ENCODE measurements at regions not wholly inside any gene's neighbourhood (a gene's known extent, or its start where the extent isn't known, plus 50 kb on each side); places are given as distances from the start of the nearest gene placed in this dataset.

DNA sequence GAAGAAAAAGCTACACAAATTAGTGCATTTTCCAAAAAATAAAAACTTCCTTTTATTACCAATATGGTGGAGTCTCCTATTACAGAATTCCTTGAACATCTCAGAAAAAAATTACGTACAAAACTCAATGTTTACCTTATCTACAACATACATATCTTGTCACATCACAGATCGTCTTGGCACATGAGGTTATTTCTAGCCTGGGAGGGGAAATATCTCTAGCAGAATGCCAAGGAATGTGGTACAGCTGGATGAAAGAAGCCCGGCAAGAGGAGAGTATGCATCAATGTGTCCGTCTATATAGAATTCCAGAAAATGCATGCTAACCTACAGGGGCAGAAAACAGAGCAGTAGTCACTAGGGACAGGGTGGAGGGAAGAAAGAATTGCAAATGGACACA, 443.8 kb downstream of the ZSWIM6 start:
- 92 to 94% methylated on average over 2 to 4 of the region's 4 CpGs for WGBS, 2 experiments (ENCODE audit: insufficient coverage in 1 of 2, insufficient read length in 1 of 2)
- H3K36me3 ChIP-seq (ENCODE audit: control insufficient read depth, insufficient read depth, low read length) = no peaks in the 10 kb centered on the region
- H3K9me3 ChIP-seq (ENCODE audit: control insufficient read depth, low read length) = no peaks in the 10 kb centered on the region
- no peaks in the 10 kb centered on the region for H3K36me3 Mint-ChIP-seq (ENCODE audit: low read depth)
- peaks cover 2% of the 10 kb centered on the region for H3K27me3 Mint-ChIP-seq (ENCODE audit: insufficient read depth)
- H3K9me3 Mint-ChIP-seq = no peaks in the 10 kb centered on the region
- no peak overlapping the region for H3K27ac ChIP-seq (ENCODE audit: low read depth, low read length)
- H3K27ac Mint-ChIP-seq = no peak overlapping the region
- TF ChIP-seq, protein P1, sequence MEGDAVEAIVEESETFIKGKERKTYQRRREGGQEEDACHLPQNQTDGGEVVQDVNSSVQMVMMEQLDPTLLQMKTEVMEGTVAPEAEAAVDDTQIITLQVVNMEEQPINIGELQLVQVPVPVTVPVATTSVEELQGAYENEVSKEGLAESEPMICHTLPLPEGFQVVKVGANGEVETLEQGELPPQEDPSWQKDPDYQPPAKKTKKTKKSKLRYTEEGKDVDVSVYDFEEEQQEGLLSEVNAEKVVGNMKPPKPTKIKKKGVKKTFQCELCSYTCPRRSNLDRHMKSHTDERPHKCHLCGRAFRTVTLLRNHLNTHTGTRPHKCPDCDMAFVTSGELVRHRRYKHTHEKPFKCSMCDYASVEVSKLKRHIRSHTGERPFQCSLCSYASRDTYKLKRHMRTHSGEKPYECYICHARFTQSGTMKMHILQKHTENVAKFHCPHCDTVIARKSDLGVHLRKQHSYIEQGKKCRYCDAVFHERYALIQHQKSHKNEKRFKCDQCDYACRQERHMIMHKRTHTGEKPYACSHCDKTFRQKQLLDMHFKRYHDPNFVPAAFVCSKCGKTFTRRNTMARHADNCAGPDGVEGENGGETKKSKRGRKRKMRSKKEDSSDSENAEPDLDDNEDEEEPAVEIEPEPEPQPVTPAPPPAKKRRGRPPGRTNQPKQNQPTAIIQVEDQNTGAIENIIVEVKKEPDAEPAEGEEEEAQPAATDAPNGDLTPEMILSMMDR (conservative IDR thresholded peaks at IDR 0.05) = no peak
- peaks cover 7% of the 10 kb centered on the region for H3K4me1 Mint-ChIP-seq
- DNase-seq = no peak
- H3K4me3 Mint-ChIP-seq = no peak overlapping the region
- no peak overlapping the region for H3K4me3 ChIP-seq (ENCODE audit: low read length)
- no peaks in the 10 kb centered on the region for H3K27me3 ChIP-seq (ENCODE audit: control insufficient read depth, insufficient read depth, low read length, poor library complexity, severe bottlenecking)
- no peak overlapping the region for H3K9ac ChIP-seq (ENCODE audit: extremely low read depth, low read length, poor library complexity, severe bottlenecking)
- no peaks in the 10 kb centered on the region for H3K4me1 ChIP-seq (ENCODE audit: control insufficient read depth, insufficient read depth, low read length)

DNA sequence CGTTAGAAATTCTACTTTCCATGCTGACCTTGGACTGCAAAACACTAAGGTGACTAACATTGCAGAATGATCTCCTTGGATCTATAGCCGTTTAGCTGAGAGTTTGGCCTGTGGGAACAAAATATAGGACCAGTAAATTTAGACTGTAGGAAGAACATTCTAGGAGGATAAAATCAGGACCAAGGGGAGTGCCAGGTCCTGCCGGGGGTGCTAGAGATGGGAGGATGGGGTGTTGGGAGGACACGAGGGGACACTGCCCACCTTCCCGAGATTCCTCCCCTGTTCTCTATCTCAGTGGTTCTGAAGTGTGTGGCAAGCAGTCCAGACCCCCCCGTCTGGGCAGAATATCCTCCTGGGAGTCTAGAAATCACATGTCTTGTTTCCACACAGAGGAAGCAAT, 445.2 kb downstream of the ZSWIM6 start:
- no peak overlapping the region for H3K27ac ChIP-seq (ENCODE audit: low read depth, low read length)
- H3K27me3 ChIP-seq (ENCODE audit: control insufficient read depth, insufficient read depth, low read length, poor library complexity, severe bottlenecking) = no peaks in the 10 kb centered on the region
- peaks cover 2% of the 10 kb centered on the region for H3K27me3 Mint-ChIP-seq (ENCODE audit: insufficient read depth)
- no peak overlapping the region for H3K4me3 ChIP-seq (ENCODE audit: low read length)
- no peaks in the 10 kb centered on the region for H3K9me3 Mint-ChIP-seq
- H3K27ac Mint-ChIP-seq = no peak overlapping the region
- WGBS, 2 experiments (ENCODE audit: insufficient coverage in 1 of 2, insufficient read length in 1 of 2) = 80 to 95% methylated on average over 4 to 6 of the region's 6 CpGs
- H3K4me3 Mint-ChIP-seq = no peak overlapping the region
- no peaks in the 10 kb centered on the region for H3K36me3 ChIP-seq (ENCODE audit: control insufficient read depth, insufficient read depth, low read length)
- no peaks in the 10 kb centered on the region for H3K9me3 ChIP-seq (ENCODE audit: control insufficient read depth, low read length)
- H3K9ac ChIP-seq (ENCODE audit: extremely low read depth, low read length, poor library complexity, severe bottlenecking) = no peak overlapping the region
- no peak for DNase-seq
- no peaks in the 10 kb centered on the region for H3K4me1 ChIP-seq (ENCODE audit: control insufficient read depth, insufficient read depth, low read length)
- peaks cover 4% of the 10 kb centered on the region for H3K4me1 Mint-ChIP-seq
- no peaks in the 10 kb centered on the region for H3K36me3 Mint-ChIP-seq (ENCODE audit: low read depth)
- TF ChIP-seq, protein P1 (conservative IDR thresholded peaks at IDR 0.05) = no peak

DNA sequence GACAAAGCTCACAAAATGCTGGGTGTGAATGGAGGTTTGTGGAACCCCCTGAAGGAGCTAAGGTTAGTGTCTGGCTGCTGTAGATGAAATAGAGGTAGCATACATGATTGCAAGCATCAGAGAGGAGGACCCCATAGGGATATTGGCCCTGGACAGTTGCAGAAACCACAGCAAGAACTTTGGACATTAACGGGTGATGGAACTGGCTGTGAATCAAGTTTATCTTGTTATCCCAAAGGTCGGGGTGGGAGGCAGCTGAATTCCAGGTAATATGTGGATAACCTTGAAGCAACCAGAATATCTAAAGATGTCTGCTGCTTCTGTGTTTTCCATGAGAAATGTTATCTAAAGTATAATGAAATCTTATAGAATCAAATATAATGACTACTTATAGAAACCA, 447.7 kb downstream of the ZSWIM6 start:
- no peaks in the 10 kb centered on the region for H3K36me3 Mint-ChIP-seq (ENCODE audit: low read depth)
- DNase-seq = no peak
- no peak overlapping the region for H3K27ac ChIP-seq (ENCODE audit: low read depth, low read length)
- no peak overlapping the region for H3K4me3 ChIP-seq (ENCODE audit: low read length)
- H3K9me3 Mint-ChIP-seq = no peaks in the 10 kb centered on the region
- H3K9me3 ChIP-seq (ENCODE audit: control insufficient read depth, low read length) = no peaks in the 10 kb centered on the region
- peaks cover 7% of the 10 kb centered on the region for H3K4me1 Mint-ChIP-seq
- TF ChIP-seq, protein P1 (conservative IDR thresholded peaks at IDR 0.05) = no peak
- H3K36me3 ChIP-seq (ENCODE audit: control insufficient read depth, insufficient read depth, low read length) = no peaks in the 10 kb centered on the region
- H3K27me3 ChIP-seq (ENCODE audit: control insufficient read depth, insufficient read depth, low read length, poor library complexity, severe bottlenecking) = no peaks in the 10 kb centered on the region
- no peak overlapping the region for H3K27ac Mint-ChIP-seq
- no peak overlapping the region for H3K4me3 Mint-ChIP-seq
- H3K9ac ChIP-seq (ENCODE audit: extremely low read depth, low read length, poor library complexity, severe bottlenecking) = no peak overlapping the region
- 90 to 100% methylated on average over 1 to 2 of the region's 2 CpGs for WGBS, 2 experiments (ENCODE audit: insufficient coverage in 1 of 2, insufficient read length in 1 of 2)
- H3K27me3 Mint-ChIP-seq (ENCODE audit: insufficient read depth) = no peaks in the 10 kb centered on the region
- H3K4me1 ChIP-seq (ENCODE audit: control insufficient read depth, insufficient read depth, low read length) = no peaks in the 10 kb centered on the region
